Hematopoietic multipotent progenitor cell treated with erythropoietin and hydrocortisone succinate and interleukin-3 and kit ligand, for 8 days (in vitro differentiated cells): ENCODE measurements at regions not wholly inside any gene's neighbourhood (a gene's known extent, or its start where the extent isn't known, plus 50 kb on each side); places are given as distances from the start of the nearest gene placed in this dataset.

Experiments used
- DNase-seq: peaks from one replicate; pipeline ENCODE4 v3.0.0-alpha.2; 2015

DNA sequence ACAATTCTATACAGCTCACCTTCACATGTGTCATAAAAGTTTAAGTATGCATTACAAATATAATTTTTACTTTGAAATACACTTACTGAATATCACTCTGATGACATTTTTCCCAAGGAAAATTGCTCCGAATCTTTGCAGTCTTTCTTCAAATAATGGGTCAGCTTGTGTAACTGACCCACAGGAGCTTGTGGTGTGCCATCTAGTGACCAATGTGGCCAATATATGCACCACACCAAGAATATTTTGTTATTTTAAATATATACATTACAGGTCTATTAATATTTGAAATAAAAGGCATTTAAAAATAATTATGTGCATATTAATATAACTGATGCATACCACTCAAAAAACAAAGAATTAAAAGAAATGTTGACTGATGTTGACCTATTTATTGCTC is 271.4 kb downstream of the TBX15 start:
- no peak for DNase-seq

DNA sequence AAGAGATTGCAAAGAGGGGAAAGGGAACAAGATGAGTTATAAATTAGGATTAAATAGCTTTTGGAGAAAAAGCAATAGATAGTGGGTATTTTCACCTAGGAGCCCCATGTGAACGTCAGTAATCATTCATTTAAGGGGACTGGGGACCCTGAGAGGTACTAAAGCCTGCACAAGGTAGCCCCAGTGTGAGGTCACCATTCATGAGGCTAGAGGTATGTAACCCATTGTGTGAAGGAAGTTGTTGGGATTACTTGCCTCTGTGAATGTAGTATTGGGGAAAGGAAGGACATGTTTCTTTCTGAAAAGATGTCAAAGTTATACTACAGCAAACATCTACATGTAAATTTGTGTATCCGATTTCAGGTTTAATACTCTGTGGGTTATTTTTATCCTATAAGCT is 276.8 kb downstream of the TBX15 start:
- no peak for DNase-seq

DNA sequence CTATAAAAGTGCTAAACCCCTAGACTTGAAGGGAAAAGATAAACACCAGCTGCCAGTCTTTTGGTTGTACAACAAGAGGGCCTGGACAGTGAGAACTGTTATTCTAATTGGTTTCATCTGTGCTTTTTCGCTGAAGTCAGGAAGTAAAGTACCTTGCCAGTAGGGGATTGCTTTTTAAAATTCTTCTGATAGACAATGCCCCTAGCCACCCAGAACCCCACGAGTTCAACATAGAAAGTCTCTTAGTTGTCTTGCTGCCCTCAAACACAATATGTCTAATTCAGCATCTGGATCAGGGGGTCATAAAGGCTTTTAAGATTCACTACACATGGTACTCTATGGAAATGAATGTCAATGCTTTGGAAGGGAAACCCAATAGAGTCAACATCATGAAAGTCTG is 289.2 kb downstream of the TBX15 start:
- no peak for DNase-seq

DNA sequence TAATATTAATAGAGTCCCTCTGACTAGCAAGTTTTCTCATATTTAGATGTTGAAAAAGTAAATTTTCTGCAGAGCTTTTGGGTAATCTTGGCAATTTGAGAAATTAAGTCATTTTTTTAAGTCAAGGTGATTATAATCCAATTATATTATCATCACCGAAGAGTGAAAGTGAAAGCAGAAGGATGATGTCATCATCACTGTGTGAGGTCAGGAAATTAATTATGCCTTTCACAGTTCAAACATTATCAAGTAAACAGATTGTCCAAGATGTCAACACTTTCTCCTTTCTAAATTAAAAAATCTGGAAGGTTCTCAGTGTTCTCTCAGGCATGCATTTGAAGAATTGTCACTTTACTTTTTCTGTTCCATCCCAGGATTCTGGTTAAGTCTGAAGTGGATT is 296.0 kb downstream of the TBX15 start:
- DNase-seq, result no peak

DNA sequence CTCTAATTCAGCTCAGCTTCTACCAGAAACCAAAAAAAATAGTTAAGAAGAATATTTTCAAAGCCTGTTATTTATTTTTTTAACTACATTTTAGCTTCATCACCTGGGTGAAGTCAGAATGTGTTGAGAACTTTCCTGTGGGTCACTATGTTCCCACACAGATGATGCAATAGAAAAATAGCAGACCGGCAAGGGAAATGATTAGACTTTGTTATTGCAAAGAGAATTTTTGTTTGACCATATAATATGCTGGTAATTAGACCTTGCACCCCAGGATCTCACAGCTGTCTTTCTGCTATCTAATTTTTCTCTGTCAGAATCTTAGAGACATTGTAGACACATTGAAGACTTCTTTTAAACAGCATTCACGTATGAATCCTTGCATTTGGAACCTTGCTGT is 299.3 kb downstream of the TBX15 start:
- DNase-seq, result no peak

- DNase-seq, result no peak
These were observed 326.3 kb downstream of the TBX15 start for GRCh38 chr1:118661769-118662320.

DNA sequence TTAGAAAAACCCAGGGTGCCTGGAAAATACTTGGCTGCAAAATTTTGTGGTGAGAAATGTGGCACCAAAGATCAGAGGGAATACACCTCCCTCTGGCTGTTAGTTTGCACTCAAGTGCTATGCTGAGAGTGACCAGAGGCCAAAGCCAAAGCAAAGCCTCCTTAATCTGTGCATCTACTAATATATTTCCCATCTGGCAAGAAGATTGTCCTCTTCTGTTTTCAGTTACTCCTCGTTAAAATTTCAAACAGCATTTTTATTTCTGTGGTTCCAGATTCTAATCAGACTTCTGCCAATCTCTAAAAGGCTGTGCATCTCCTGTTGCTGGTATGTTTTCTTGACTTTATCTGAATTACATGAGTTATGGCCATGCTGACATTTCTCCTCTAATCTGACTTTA is 327.4 kb downstream of the TBX15 start:
- no peak for DNase-seq

DNA sequence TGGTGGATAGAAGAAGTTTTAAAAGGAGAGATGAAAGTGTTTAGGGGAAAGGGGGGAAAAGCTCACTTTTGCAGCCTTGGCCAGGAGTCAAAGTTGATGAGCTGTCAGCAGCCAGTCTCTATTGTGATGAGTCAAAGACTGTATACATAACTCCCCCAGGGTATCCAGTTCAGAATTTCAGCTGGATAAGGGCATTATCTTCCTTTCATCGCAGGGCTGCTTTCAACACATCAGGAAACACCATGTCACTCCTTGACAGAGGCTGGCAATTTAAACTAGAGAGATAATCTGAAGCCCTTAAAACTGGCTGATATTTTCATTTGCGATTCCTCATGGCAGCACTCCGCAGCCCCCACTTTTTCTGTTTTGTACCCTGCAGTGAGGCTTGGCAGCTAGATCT is 328.5 kb downstream of the TBX15 start:
- DNase-seq, result no peak

GRCh38 chr1:118650107-118650807 is 337.9 kb downstream of the TBX15 start:
- no peak for DNase-seq

DNA sequence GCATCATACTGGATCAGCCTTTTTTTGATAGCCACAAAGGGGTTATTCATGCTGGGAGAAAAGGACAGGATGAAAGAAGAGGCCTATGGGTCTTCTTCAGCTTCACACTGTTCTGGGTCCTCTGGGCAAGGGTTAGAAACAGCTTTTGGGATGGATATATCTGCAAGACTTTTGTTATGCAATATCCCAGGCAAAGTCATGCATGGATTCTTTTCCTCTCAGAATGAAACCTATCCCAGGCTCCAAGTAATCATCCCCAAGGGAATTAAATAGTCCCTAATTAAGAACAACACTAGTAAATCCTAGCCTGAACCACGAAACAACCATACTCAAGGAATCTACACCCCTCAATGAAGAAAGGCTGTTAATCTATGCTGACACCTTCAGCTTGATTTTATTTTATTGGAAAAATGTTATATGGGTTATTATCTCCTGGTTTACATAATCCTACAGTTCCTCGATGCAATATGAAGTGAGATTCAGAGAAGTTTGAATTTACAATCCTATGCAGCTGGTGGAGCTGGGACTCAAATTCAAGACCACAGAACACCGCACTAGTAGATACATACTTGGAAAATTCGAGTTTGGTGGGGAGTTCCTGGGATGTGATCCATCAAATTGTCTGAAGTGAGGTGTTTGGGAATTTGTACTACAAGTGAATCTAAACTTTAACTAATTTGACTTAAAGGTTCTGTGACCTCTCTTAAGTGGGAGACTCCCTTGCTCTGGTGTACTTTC is 338.6 kb downstream of the TBX15 start:
- no peak for DNase-seq

- DNase-seq, result no peak
These were observed 352.1 kb downstream of the TBX15 start for GRCh38 chr1:118636004-118636403.

GRCh38 chr1:118627435-118627834 is 360.7 kb downstream of the TBX15 start:
- DNase-seq, result no peak

DNA sequence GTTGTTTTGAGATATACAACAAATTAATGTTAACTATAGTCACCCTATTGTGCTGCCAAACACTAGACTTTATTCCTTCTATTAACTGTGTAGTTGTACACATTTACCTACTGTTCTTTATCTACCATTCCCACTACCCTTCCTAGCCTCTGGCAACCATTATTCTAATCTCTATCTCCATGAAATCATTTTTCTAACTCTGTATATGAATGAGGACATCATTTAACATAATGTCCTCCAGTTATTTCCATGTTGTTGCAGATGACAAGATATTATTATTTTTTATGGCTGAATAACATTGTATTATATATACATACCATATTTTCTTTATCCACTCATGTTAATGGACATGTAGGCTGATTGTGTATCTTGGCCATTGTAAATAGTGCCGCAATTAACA is 366.3 kb downstream of the TBX15 start:
- no peak for DNase-seq

- DNase-seq, result no peak
These were observed 369.4 kb downstream of the TBX15 start for GRCh38 chr1:118618618-118619340.

DNA sequence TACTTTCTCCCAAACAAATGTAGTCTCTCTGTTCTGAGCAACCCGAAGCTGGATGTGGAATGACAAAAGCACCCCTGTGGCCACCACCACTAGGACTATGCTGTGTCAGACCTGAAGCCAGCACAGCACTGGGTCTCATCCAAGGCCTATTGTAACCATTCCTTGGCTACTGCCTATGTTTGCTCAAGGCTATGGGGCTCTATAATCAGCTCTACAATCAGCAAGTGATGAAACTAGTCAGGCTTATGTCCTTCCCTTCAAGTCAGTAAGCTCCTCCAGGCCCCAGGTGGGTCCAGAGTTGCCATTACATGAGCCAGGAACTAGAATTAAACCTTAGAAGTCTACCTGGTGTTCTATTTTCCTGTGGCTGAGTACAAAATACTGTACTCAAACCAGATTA is 370.2 kb downstream of the TBX15 start:
- DNase-seq, result no peak

GRCh38 chr1:118615066-118615465 is 373.1 kb downstream of the TBX15 start:
- no peak for DNase-seq

DNA sequence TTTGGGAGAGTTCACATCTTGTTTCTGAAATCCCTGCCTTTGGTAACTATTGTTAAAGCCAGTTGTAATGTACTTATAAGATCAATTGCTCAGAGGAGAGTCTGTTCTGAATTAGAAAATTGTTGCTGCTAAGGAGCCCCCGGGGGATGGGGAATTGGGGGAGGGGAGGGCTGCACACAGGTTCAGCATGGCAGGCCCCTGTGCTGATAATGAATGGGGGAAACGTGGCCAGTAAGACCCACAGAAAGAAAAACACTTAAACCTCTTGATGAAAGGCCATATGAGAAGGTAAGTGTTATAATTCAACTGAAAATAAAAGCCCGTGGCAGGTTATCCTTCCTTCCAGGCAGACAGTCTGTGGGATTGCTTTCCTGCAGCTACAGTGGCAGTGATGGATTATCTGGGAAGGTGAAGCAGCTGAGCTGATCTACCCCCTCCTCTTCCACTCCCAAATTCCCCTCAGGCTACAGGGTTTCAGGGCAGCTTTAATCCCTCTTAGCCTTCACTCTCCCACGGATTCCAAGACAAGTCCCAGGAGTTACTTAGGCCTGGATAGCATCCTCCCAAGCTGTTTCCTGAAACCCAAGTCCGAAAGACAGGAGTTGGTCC is 398.8 kb downstream of the TBX15 start:
- DNase-seq, result no peak

DNA sequence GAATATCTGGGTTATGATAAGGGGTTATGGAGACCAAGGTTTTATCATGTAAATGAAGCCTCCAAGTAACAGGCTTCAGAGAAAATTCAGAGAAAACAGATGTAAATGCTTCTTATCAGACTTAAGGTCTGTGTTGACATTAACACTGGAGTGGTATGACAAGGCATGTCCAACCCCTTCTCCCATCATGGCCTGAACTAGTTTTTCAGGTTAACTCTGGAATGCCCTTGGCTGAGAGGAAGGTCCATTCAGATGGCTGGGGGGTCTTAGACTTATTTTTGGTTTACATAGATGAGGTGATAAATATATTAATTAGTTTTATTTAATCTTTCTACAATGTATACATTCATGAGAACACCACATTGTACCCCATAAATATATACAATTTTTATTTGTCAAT is 399.6 kb downstream of the TBX15 start:
- no peak for DNase-seq

- DNase-seq, result no peak
These were observed 393.2 kb upstream of the SPAG17 start for GRCh38 chr1:118578276-118578675.

DNA sequence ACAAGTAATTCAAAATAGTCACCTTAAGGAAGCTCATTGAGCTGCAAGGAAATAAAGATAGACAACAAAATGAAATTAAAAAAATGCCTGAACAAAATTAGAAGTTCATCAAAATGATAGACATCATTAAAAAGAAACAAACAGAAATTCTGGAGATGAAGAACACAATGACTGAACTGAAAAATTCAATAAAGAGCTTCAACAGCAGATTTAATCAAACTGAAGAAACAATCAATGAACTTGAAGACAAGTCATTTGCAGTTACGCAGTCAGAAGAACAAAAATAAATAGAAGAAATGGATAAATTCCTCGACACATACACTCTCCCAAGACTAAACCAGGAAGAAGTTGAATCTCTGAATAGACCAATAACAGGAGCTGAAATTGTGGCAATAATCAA is 390.0 kb upstream of the SPAG17 start:
- no peak for DNase-seq

DNA sequence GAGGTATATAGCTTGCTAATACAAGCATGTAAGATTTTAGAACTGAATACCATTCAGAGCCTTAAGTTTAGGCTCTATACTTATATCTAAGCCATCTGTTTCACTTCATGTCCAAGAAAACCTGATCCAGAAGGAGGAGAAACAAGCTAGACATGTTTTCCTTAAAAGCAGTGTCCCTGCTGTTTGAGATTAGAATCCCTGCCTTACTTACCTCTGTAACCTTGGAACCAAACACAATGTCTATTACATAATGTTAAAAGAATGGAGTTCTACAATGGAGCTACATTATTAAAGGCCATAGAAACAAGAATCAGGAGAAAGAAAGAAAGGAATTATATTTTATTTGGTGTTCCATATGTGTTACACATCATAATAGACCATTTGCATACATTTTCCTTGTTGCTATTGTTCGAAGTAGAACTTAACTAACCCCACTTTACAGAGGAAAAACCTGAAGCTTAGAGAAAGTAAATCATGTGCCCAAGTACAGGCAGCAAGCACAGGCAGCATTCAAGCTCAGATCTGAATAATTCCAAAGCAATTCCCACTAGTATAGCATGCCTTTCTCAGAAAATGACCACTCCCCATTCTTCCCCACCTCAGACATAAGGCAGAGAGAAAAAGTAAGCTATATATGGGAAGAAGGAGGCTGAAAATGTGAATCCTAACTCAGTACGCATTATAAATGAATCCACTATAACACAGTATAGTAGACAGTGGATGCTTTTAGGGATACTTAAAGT is 380.1 kb upstream of the SPAG17 start:
- DNase-seq, result no peak
